ENCODE measurements at regions not wholly inside any gene's neighbourhood (a gene's known extent, or its start where the extent isn't known, plus 50 kb on each side); places are given as distances from the start of the nearest gene placed in this dataset.

- no peak for TF ChIP-seq YY1 (IDR thresholded peaks at IDR 0.05; ENCODE audit: borderline replicate concordance in 1 of 3, control insufficient read depth in 1 of 3, extremely low read depth in 1 of 3, insufficient read depth in 3 of 3, insufficient read length in 1 of 3, insufficient replicate concordance in 2 of 3, low read depth in 1 of 3, low read length in 2 of 3)
- no peak for TF ChIP-seq ESRRA (IDR thresholded peaks at IDR 0.05; ENCODE audit: borderline replicate concordance, low read depth)
- TF ChIP-seq MEF2D (tag; conservative IDR thresholded peaks at IDR 0.05; ENCODE audit: low read depth): no peak
- TF ChIP-seq KLF6 (CRISPR knock-in tag; IDR thresholded peaks at IDR 0.05; ENCODE audit: borderline replicate concordance): no peak
- no peak for TF ChIP-seq SP2 (IDR thresholded peaks at IDR 0.05; ENCODE audit: extremely low read depth, low read depth, low read length, poor library complexity, severe bottlenecking)
- TF ChIP-seq SREBF1 (IDR thresholded peaks at IDR 0.05; ENCODE audit: borderline replicate concordance, low read depth, low read length): no peak
- TF ChIP-seq LEF1 (IDR thresholded peaks at IDR 0.05): no peak
- no peak for TF ChIP-seq CTCF (IDR thresholded peaks at IDR 0.05 in 2 of 3, conservative IDR thresholded peaks at IDR 0.05 in 1 of 3; ENCODE audit: insufficient read depth in 2 of 3, low read depth in 1 of 3, low read length in 3 of 3)
- TF ChIP-seq LARP7 (IDR thresholded peaks at IDR 0.05): no peak
- no peak for TF ChIP-seq ZFX (CRISPR knock-in tag; IDR thresholded peaks at IDR 0.05)
- TF ChIP-seq HINFP (tag; conservative IDR thresholded peaks at IDR 0.05; ENCODE audit: low read depth): no peak
- TF ChIP-seq SMARCC2 (IDR thresholded peaks at IDR 0.05; ENCODE audit: low read depth): no peak
- no peak for TF ChIP-seq EZH2 (IDR thresholded peaks at IDR 0.05; ENCODE audit: borderline replicate concordance, low read depth, low read length)
Measured at GRCh38 chr6:85287158-85287557, 162.7 kb upstream of the NT5E start.

Measured in K562 (cell line).